ENCODE measurements at regions not wholly inside any gene's neighbourhood (a gene's known extent, or its start where the extent isn't known, plus 50 kb on each side); places are given as distances from the start of the nearest gene placed in this dataset.

DNA sequence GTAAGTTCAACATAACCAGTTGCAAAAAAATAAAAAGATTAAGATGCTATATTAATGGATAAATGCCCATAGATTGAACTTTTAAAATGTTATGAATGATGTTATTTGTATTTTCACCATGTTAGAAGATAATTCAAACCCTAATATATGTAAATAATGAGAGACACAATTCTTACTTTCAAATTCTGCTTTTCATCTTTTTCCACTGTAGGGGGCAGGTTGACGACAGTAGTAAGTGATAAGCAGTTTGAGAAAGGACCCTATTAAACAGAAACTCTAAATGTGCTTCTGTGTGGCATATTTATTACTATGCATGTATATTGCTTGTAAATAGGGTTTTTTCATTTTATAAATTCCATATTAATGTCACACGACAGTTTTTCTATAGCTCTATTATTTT is 591.1 kb downstream of the SEMA5A start:
- TF ChIP-seq, protein P1, sequence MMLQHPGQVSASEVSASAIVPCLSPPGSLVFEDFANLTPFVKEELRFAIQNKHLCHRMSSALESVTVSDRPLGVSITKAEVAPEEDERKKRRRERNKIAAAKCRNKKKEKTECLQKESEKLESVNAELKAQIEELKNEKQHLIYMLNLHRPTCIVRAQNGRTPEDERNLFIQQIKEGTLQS (CRISPR knock-in tag; conservative IDR thresholded peaks at IDR 0.05): no peak
- TF ChIP-seq, protein P2, sequence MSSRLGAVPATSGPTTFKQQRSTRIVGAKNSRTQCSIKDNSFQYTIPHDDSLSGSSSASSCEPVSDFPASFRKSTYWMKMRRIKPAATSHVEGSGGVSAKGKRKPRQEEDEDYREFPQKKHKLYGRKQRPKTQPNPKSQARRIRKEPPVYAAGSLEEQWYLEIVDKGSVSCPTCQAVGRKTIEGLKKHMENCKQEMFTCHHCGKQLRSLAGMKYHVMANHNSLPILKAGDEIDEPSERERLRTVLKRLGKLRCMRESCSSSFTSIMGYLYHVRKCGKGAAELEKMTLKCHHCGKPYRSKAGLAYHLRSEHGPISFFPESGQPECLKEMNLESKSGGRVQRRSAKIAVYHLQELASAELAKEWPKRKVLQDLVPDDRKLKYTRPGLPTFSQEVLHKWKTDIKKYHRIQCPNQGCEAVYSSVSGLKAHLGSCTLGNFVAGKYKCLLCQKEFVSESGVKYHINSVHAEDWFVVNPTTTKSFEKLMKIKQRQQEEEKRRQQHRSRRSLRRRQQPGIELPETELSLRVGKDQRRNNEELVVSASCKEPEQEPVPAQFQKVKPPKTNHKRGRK (CRISPR knock-in tag; IDR thresholded peaks at IDR 0.05; ENCODE audit: borderline replicate concordance): no peak
